C4-2B (cell line): ENCODE measurements at regions not wholly inside any gene's neighbourhood (a gene's known extent, or its start where the extent isn't known, plus 50 kb on each side); places are given as distances from the start of the nearest gene placed in this dataset.

Experiments used
- ZFX ChIP-seq: fragments of 450-650 bp; IDR thresholded peaks from 2 replicates; pipeline ENCODE4 v1.6.1; 2017
- TF ChIP-seq, protein P1 (sequence below): fragments of 450-650 bp; conservative IDR thresholded peaks from 2 replicates; pipeline ENCODE4 v1.5.1; 2017; ENCODE audit warnings: mild to moderate bottlenecking

DNA sequence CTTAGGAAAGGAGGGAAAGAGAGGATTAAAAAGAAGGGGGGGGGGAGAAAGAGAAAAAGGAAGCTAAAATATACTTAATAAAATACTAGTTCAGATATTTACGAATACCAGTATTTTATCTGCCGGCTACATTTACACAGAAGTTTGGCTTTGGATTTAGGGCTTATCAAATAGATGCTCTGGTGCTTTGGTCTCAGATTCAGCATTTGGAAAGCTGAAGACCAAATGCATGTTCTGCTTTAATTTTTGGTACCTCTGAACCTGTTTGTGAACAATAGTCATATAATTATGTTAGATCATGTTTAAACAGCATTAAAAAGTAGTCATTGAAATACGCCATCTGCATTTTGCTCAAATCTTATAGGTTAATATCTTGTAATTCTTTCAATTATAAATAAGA is 786.0 kb upstream of the CITED2 start:
- TF ChIP-seq, protein P1, sequence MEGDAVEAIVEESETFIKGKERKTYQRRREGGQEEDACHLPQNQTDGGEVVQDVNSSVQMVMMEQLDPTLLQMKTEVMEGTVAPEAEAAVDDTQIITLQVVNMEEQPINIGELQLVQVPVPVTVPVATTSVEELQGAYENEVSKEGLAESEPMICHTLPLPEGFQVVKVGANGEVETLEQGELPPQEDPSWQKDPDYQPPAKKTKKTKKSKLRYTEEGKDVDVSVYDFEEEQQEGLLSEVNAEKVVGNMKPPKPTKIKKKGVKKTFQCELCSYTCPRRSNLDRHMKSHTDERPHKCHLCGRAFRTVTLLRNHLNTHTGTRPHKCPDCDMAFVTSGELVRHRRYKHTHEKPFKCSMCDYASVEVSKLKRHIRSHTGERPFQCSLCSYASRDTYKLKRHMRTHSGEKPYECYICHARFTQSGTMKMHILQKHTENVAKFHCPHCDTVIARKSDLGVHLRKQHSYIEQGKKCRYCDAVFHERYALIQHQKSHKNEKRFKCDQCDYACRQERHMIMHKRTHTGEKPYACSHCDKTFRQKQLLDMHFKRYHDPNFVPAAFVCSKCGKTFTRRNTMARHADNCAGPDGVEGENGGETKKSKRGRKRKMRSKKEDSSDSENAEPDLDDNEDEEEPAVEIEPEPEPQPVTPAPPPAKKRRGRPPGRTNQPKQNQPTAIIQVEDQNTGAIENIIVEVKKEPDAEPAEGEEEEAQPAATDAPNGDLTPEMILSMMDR: no peak
- no peak for TF ChIP-seq ZFX
